ENCODE measurements at regions not wholly inside any gene's neighbourhood (a gene's known extent, or its start where the extent isn't known, plus 50 kb on each side); places are given as distances from the start of the nearest gene placed in this dataset.

- no peaks in the 10 kb centered on the region for H3K27me3 ChIP-seq (ENCODE audit: control insufficient read depth in 3 of 3, insufficient read depth in 3 of 3, low read depth in 1 of 3, low read length in 3 of 3)
- no peaks in the 10 kb centered on the region for H3K36me3 ChIP-seq (replicated peaks in 1 of 2; ENCODE audit: control insufficient read depth in 2 of 2, insufficient read depth in 2 of 2, low read length in 2 of 2)
- no peak overlapping the region for H3K4me3 ChIP-seq (ENCODE audit: low read length in 2 of 2)
- no peak overlapping the region for H2AK5ac ChIP-seq (ENCODE audit: low read depth, low read length)
- no peak overlapping the region for H4K8ac ChIP-seq (ENCODE audit: low read depth, low read length)
- H2BK15ac ChIP-seq (ENCODE audit: low read length): no peak overlapping the region
- WGBS, 2 donors (ENCODE audit: extremely low coverage in 2 of 2, insufficient read length in 2 of 2, insufficient replicate concordance in 1 of 2): no CpG with 5 or more reads among the region's 6 CpGs
- H2BK5ac ChIP-seq (ENCODE audit: low read length): no peak overlapping the region
- H3K4me2 ChIP-seq (ENCODE audit: insufficient read depth, low read length, poor library complexity, severe bottlenecking): no peak overlapping the region
- H3K4me1 ChIP-seq (ENCODE audit: control insufficient read depth in 2 of 2, insufficient read depth in 1 of 2, low read depth in 1 of 2, low read length in 2 of 2): no peaks in the 10 kb centered on the region
- H3K9ac ChIP-seq (ENCODE audit: low read depth, low read length, poor library complexity): no peak overlapping the region
- H3K18ac ChIP-seq (ENCODE audit: low read length): no peak overlapping the region
- H3K27ac ChIP-seq (replicated peaks; ENCODE audit: low read length): no peak overlapping the region
- no peaks in the 10 kb centered on the region for H3K79me1 ChIP-seq (ENCODE audit: low read depth, low read length)
- H3K14ac ChIP-seq (ENCODE audit: low read length): no peak overlapping the region
- no peak overlapping the region for H2BK12ac ChIP-seq (ENCODE audit: low read length)
- no peak overlapping the region for H2BK120ac ChIP-seq (ENCODE audit: low read depth, low read length)
- no peak overlapping the region for H3K23ac ChIP-seq (ENCODE audit: low read depth, low read length, poor library complexity)
- no peaks in the 10 kb centered on the region for H3K9me3 ChIP-seq (replicated peaks in 1 of 2; ENCODE audit: control insufficient read depth in 2 of 2, insufficient read depth in 1 of 2, low read depth in 1 of 2, low read length in 2 of 2)
- no peak overlapping the region for H4K91ac ChIP-seq (ENCODE audit: low read depth, low read length, poor library complexity)
- no peak overlapping the region for H3K4ac ChIP-seq (ENCODE audit: low read length)
- DNase-seq (ENCODE audit: low spot score): no peak
- no peak overlapping the region for H2AFZ ChIP-seq (ENCODE audit: low read length)
Measured at GRCh38 chrX:23504540-23504884, 162.8 kb upstream of the PRDX4 start.

- Histone ChIP-seq H3K79me1 (ENCODE audit: low read depth, low read length) (no peaks in the 10 kb centered on the region), H3K4me3 (ENCODE audit: low read length in 2 of 2) (no peak overlapping the region), H2AFZ (ENCODE audit: low read length) (no peak overlapping the region), H2BK12ac (ENCODE audit: low read length) (no peak overlapping the region), H4K91ac (ENCODE audit: low read depth, low read length, poor library complexity) (no peak overlapping the region), H2AK5ac (ENCODE audit: low read depth, low read length) (no peak overlapping the region), H3K18ac (ENCODE audit: low read length) (no peak overlapping the region), H3K23ac (ENCODE audit: low read depth, low read length, poor library complexity) (no peak overlapping the region), H2BK120ac (ENCODE audit: low read depth, low read length) (no peak overlapping the region), H4K8ac (ENCODE audit: low read depth, low read length) (no peak overlapping the region), H3K9ac (ENCODE audit: low read depth, low read length, poor library complexity) (no peak overlapping the region), H3K4me2 (ENCODE audit: insufficient read depth, low read length, poor library complexity, severe bottlenecking) (no peak overlapping the region), H3K27me3 (ENCODE audit: control insufficient read depth in 3 of 3, insufficient read depth in 3 of 3, low read depth in 1 of 3, low read length in 3 of 3) (no peaks in the 10 kb centered on the region), H3K4me1 (ENCODE audit: control insufficient read depth in 2 of 2, insufficient read depth in 1 of 2, low read depth in 1 of 2, low read length in 2 of 2) (no peaks in the 10 kb centered on the region), H2BK5ac (ENCODE audit: low read length) (no peak overlapping the region), H3K27ac (replicated peaks; ENCODE audit: low read length) (no peak overlapping the region), H3K14ac (ENCODE audit: low read length) (no peak overlapping the region), H3K36me3 (replicated peaks in 1 of 2; ENCODE audit: control insufficient read depth in 2 of 2, insufficient read depth in 2 of 2, low read length in 2 of 2) (no peaks in the 10 kb centered on the region), H3K9me3 (replicated peaks in 1 of 2; ENCODE audit: control insufficient read depth in 2 of 2, insufficient read depth in 1 of 2, low read depth in 1 of 2, low read length in 2 of 2) (no peaks in the 10 kb centered on the region), H2BK15ac (ENCODE audit: low read length) (no peak overlapping the region), H3K4ac (ENCODE audit: low read length) (no peak overlapping the region)
- no peak for DNase-seq (ENCODE audit: low spot score)
- no CpG with 5 or more reads among the region's 2 CpGs for WGBS, 2 donors (ENCODE audit: extremely low coverage in 2 of 2, insufficient read length in 2 of 2, insufficient replicate concordance in 1 of 2)
Measured at GRCh38 chrX:23504895-23505294, 162.4 kb upstream of the PRDX4 start.

- Histone ChIP-seq H4K91ac (ENCODE audit: low read depth, low read length, poor library complexity) (no peak overlapping the region), H3K9me3 (replicated peaks in 1 of 2; ENCODE audit: control insufficient read depth in 2 of 2, insufficient read depth in 1 of 2, low read depth in 1 of 2, low read length in 2 of 2) (no peaks in the 10 kb centered on the region), H2AFZ (ENCODE audit: low read length) (no peak overlapping the region), H4K8ac (ENCODE audit: low read depth, low read length) (no peak overlapping the region), H3K27ac (replicated peaks; ENCODE audit: low read length) (no peak overlapping the region), H3K4me3 (ENCODE audit: low read length in 2 of 2) (no peak overlapping the region), H3K18ac (ENCODE audit: low read length) (no peak overlapping the region), H3K9ac (ENCODE audit: low read depth, low read length, poor library complexity) (no peak overlapping the region), H2AK5ac (ENCODE audit: low read depth, low read length) (no peak overlapping the region), H2BK5ac (ENCODE audit: low read length) (no peak overlapping the region), H2BK15ac (ENCODE audit: low read length) (no peak overlapping the region), H3K79me1 (ENCODE audit: low read depth, low read length) (no peaks in the 10 kb centered on the region), H3K4me1 (ENCODE audit: control insufficient read depth in 2 of 2, insufficient read depth in 1 of 2, low read depth in 1 of 2, low read length in 2 of 2) (no peaks in the 10 kb centered on the region), H2BK12ac (ENCODE audit: low read length) (no peak overlapping the region), H3K14ac (ENCODE audit: low read length) (no peak overlapping the region), H3K36me3 (replicated peaks in 1 of 2; ENCODE audit: control insufficient read depth in 2 of 2, insufficient read depth in 2 of 2, low read length in 2 of 2) (no peaks in the 10 kb centered on the region), H3K23ac (ENCODE audit: low read depth, low read length, poor library complexity) (no peak overlapping the region), H3K4ac (ENCODE audit: low read length) (no peak overlapping the region), H2BK120ac (ENCODE audit: low read depth, low read length) (no peak overlapping the region), H3K27me3 (ENCODE audit: control insufficient read depth in 3 of 3, insufficient read depth in 3 of 3, low read depth in 1 of 3, low read length in 3 of 3) (no peaks in the 10 kb centered on the region), H3K4me2 (ENCODE audit: insufficient read depth, low read length, poor library complexity, severe bottlenecking) (no peak overlapping the region)
- DNase-seq (ENCODE audit: low spot score): no peak
- no CpG with 5 or more reads among the region's 6 CpGs for WGBS, 2 donors (ENCODE audit: extremely low coverage in 2 of 2, insufficient read length in 2 of 2, insufficient replicate concordance in 1 of 2)
Measured at GRCh38 chrX:23505531-23506303, 161.6 kb upstream of the PRDX4 start.

- whole genome bisulfite sequencing, 2 donors (ENCODE audit: extremely low coverage in 2 of 2, insufficient read length in 2 of 2, insufficient replicate concordance in 1 of 2): no CpG with 5 or more reads among the region's 1 CpG
- H2AFZ ChIP-seq (ENCODE audit: low read length): no peak overlapping the region
- no peak for DNase-seq (ENCODE audit: low spot score)
Measured at GRCh38 chrX:23509256-23509655, 158.0 kb upstream of the PRDX4 start.

More at GRCh38 chrX:23509256-23509655, 158.0 kb upstream of the PRDX4 start:
- H3K9ac ChIP-seq (ENCODE audit: low read depth, low read length, poor library complexity): no peak overlapping the region
- H3K36me3 ChIP-seq (replicated peaks in 1 of 2; ENCODE audit: control insufficient read depth in 2 of 2, insufficient read depth in 2 of 2, low read length in 2 of 2): no peaks in the 10 kb centered on the region
- H3K23ac ChIP-seq (ENCODE audit: low read depth, low read length, poor library complexity): no peak overlapping the region
- H3K18ac ChIP-seq (ENCODE audit: low read length): no peak overlapping the region
- H3K4ac ChIP-seq (ENCODE audit: low read length): no peak overlapping the region
- H3K14ac ChIP-seq (ENCODE audit: low read length): no peak overlapping the region
- H4K8ac ChIP-seq (ENCODE audit: low read depth, low read length): no peak overlapping the region
- no peak overlapping the region for H2BK120ac ChIP-seq (ENCODE audit: low read depth, low read length)
- H4K91ac ChIP-seq (ENCODE audit: low read depth, low read length, poor library complexity): no peak overlapping the region
- no peak overlapping the region for H2BK5ac ChIP-seq (ENCODE audit: low read length)
- no peaks in the 10 kb centered on the region for H3K4me1 ChIP-seq (ENCODE audit: control insufficient read depth in 2 of 2, insufficient read depth in 1 of 2, low read depth in 1 of 2, low read length in 2 of 2)
- no peak overlapping the region for H3K4me3 ChIP-seq (ENCODE audit: low read length in 2 of 2)
- no peak overlapping the region for H2AK5ac ChIP-seq (ENCODE audit: low read depth, low read length)
- no peak overlapping the region for H2BK15ac ChIP-seq (ENCODE audit: low read length)
- H3K27me3 ChIP-seq (ENCODE audit: control insufficient read depth in 3 of 3, insufficient read depth in 3 of 3, low read depth in 1 of 3, low read length in 3 of 3): no peaks in the 10 kb centered on the region
- no peak overlapping the region for H3K27ac ChIP-seq (replicated peaks; ENCODE audit: low read length)
- no peaks in the 10 kb centered on the region for H3K9me3 ChIP-seq (replicated peaks in 1 of 2; ENCODE audit: control insufficient read depth in 2 of 2, insufficient read depth in 1 of 2, low read depth in 1 of 2, low read length in 2 of 2)
- H3K4me2 ChIP-seq (ENCODE audit: insufficient read depth, low read length, poor library complexity, severe bottlenecking): no peak overlapping the region
- no peaks in the 10 kb centered on the region for H3K79me1 ChIP-seq (ENCODE audit: low read depth, low read length)
- no peak overlapping the region for H2BK12ac ChIP-seq (ENCODE audit: low read length)

Data from neuronal stem cell (in vitro differentiated cells).